PC-3 (cell line): ENCODE measurements at regions not wholly inside any gene's neighbourhood (a gene's known extent, or its start where the extent isn't known, plus 50 kb on each side); places are given as distances from the start of the nearest gene placed in this dataset.

Experiments used
- CTCF ChIP-seq: fragments of 300-600 bp; sonication (generic); conservative IDR thresholded peaks from 2 replicates; pipeline ENCODE4 v1.5.1; 2017; ENCODE audit warnings: antibody characterized with exemption, low read depth, mild to moderate bottlenecking, low read length
- EZH2 ChIP-seq: fragments of 300-600 bp; sonication (generic); IDR thresholded peaks from one replicate; pipeline ENCODE4 v1.6.1; 2017; ENCODE audit warnings: antibody characterized with exemption, mild to moderate bottlenecking, low read length; ENCODE audit not compliant: unreplicated experiment
- EZH2phosphoT487 ChIP-seq: fragments of 300-600 bp; sonication (generic); IDR thresholded peaks from 2 replicates; pipeline ENCODE4 v1.6.1; 2018; ENCODE audit warnings: mild to moderate bottlenecking, antibody characterized with exemption, low read length, borderline replicate concordance

- TF ChIP-seq CTCF: no peak
- TF ChIP-seq EZH2: no peak
- TF ChIP-seq EZH2phosphoT487: no peak
Measured at GRCh38 chr2:39514825-39515224, 77.7 kb upstream of the MAP4K3 start.
